ENCODE measurements at regions not wholly inside any gene's neighbourhood (a gene's known extent, or its start where the extent isn't known, plus 50 kb on each side); places are given as distances from the start of the nearest gene placed in this dataset.

- CTCF ChIA-PET, result no interaction called here
- H3K4me3 ChIP-seq (ENCODE audit: low read depth, low read length), result no peak overlapping the region
- H3K9me3 ChIP-seq (ENCODE audit: control insufficient read depth, insufficient read depth, low read depth, low read length), result no peaks in the 10 kb centered on the region
- no peaks in the 10 kb centered on the region for H3K36me3 ChIP-seq (ENCODE audit: control insufficient read depth in 2 of 2, insufficient read depth in 1 of 2, low read length in 2 of 2)
- H3K4me1 ChIP-seq (ENCODE audit: control insufficient read depth, insufficient read depth, low read length), result no peaks in the 10 kb centered on the region
- TF ChIP-seq ZNF16 (tag by site-specific recombination; IDR thresholded peaks at IDR 0.05; ENCODE audit: low read depth) (no peak), ZNF266 (tag by site-specific recombination; IDR thresholded peaks at IDR 0.05; ENCODE audit: low read depth) (no peak), HOXA7 (CRISPR knock-in tag; IDR thresholded peaks at IDR 0.05; ENCODE audit: borderline replicate concordance) (no peak), ZNF501 (tag by site-specific recombination; IDR thresholded peaks at IDR 0.05) (no peak), ZNF157 (tag by site-specific recombination; IDR thresholded peaks at IDR 0.05) (no peak), OSR2 (tag by site-specific recombination; IDR thresholded peaks at IDR 0.05) (no peak), ZNF747 (tag by site-specific recombination; IDR thresholded peaks at IDR 0.05) (no peak), KLF1 (tag by site-specific recombination; IDR thresholded peaks at IDR 0.05) (no peak), ZEB2 (tag by site-specific recombination; IDR thresholded peaks at IDR 0.05) (no peak), ZNF843 (tag by site-specific recombination; IDR thresholded peaks at IDR 0.05) (no peak), ZNF830 (tag by site-specific recombination; IDR thresholded peaks at IDR 0.05; ENCODE audit: low read depth) (no peak), ZSCAN30 (tag by site-specific recombination; IDR thresholded peaks at IDR 0.05) (no peak), ZNF704 (tag by site-specific recombination; IDR thresholded peaks at IDR 0.05) (no peak), ZNF514 (tag by site-specific recombination; IDR thresholded peaks at IDR 0.05) (no peak), PATZ1 (tag by site-specific recombination; IDR thresholded peaks at IDR 0.05) (no peak), ZNF174 (tag by site-specific recombination; IDR thresholded peaks at IDR 0.05) (no peak), ZNF146 (tag by site-specific recombination; IDR thresholded peaks at IDR 0.05) (no peak)
- TF ChIP-seq, protein P1, sequence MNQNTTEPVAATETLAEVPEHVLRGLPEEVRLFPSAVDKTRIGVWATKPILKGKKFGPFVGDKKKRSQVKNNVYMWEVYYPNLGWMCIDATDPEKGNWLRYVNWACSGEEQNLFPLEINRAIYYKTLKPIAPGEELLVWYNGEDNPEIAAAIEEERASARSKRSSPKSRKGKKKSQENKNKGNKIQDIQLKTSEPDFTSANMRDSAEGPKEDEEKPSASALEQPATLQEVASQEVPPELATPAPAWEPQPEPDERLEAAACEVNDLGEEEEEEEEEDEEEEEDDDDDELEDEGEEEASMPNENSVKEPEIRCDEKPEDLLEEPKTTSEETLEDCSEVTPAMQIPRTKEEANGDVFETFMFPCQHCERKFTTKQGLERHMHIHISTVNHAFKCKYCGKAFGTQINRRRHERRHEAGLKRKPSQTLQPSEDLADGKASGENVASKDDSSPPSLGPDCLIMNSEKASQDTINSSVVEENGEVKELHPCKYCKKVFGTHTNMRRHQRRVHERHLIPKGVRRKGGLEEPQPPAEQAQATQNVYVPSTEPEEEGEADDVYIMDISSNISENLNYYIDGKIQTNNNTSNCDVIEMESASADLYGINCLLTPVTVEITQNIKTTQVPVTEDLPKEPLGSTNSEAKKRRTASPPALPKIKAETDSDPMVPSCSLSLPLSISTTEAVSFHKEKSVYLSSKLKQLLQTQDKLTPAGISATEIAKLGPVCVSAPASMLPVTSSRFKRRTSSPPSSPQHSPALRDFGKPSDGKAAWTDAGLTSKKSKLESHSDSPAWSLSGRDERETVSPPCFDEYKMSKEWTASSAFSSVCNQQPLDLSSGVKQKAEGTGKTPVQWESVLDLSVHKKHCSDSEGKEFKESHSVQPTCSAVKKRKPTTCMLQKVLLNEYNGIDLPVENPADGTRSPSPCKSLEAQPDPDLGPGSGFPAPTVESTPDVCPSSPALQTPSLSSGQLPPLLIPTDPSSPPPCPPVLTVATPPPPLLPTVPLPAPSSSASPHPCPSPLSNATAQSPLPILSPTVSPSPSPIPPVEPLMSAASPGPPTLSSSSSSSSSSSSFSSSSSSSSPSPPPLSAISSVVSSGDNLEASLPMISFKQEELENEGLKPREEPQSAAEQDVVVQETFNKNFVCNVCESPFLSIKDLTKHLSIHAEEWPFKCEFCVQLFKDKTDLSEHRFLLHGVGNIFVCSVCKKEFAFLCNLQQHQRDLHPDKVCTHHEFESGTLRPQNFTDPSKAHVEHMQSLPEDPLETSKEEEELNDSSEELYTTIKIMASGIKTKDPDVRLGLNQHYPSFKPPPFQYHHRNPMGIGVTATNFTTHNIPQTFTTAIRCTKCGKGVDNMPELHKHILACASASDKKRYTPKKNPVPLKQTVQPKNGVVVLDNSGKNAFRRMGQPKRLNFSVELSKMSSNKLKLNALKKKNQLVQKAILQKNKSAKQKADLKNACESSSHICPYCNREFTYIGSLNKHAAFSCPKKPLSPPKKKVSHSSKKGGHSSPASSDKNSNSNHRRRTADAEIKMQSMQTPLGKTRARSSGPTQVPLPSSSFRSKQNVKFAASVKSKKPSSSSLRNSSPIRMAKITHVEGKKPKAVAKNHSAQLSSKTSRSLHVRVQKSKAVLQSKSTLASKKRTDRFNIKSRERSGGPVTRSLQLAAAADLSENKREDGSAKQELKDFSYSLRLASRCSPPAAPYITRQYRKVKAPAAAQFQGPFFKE (tag by site-specific recombination; IDR thresholded peaks at IDR 0.05; ENCODE audit: borderline replicate concordance), result no peak
- no peak overlapping the region for H3K27ac ChIP-seq (ENCODE audit: extremely low read depth, low read depth, low read length)
- POLR2A ChIA-PET, result no interaction called here
Observed at GRCh38 chr3:87873136-87873535, 185.7 kb downstream of the CGGBP1 start.

DNA sequence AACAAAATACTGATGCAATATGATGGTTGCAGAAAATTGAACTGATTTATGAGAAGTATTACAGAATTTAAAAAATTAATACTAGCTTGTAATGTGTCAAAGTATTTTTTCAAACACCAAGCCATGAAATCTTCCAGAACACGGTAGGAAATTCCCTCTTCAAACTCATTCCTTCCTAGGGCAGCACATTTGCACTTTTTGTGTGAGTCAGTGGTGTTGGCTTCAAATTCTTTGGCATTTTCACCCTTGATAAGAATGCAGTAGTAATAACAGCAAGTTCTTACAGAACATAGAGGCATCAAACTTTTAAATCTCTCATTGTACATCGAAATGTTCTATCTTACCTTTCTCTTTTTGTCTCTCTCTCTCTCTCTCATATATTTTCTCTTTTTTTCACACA, 191.8 kb downstream of the CGGBP1 start:
- Histone ChIP-seq H3K9me3 (ENCODE audit: control insufficient read depth, insufficient read depth, low read depth, low read length) (no peaks in the 10 kb centered on the region), H3K4me1 (ENCODE audit: control insufficient read depth, insufficient read depth, low read length) (no peaks in the 10 kb centered on the region), H3K4me3 (ENCODE audit: low read depth, low read length) (no peak overlapping the region), H3K27ac (ENCODE audit: extremely low read depth, low read depth, low read length) (no peak overlapping the region), H3K36me3 (ENCODE audit: control insufficient read depth in 2 of 2, insufficient read depth in 1 of 2, low read length in 2 of 2) (no peaks in the 10 kb centered on the region)
- ChIA-PET POLR2A (no interaction called here), CTCF (interaction anchor here (0.6 kb wide), 1 partner anchor 19 kb away, joined by 3 read pairs; no protein-coding TSS in a partner anchor)
- TF ChIP-seq ZNF24 (tag by site-specific recombination; IDR thresholded peaks at IDR 0.05), result no peak
- TF ChIP-seq ZSCAN23 (tag by site-specific recombination; IDR thresholded peaks at IDR 0.05), result no peak
- TF ChIP-seq ZNF707 (tag by site-specific recombination; IDR thresholded peaks at IDR 0.05), result no peak
- no peak for TF ChIP-seq HOXD13 (CRISPR knock-in tag; IDR thresholded peaks at IDR 0.05; ENCODE audit: borderline replicate concordance)
- TF ChIP-seq, protein P2, sequence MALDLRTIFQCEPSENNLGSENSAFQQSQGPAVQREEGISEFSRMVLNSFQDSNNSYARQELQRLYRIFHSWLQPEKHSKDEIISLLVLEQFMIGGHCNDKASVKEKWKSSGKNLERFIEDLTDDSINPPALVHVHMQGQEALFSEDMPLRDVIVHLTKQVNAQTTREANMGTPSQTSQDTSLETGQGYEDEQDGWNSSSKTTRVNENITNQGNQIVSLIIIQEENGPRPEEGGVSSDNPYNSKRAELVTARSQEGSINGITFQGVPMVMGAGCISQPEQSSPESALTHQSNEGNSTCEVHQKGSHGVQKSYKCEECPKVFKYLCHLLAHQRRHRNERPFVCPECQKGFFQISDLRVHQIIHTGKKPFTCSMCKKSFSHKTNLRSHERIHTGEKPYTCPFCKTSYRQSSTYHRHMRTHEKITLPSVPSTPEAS (tag by site-specific recombination; IDR thresholded peaks at IDR 0.05), result no peak
- TF ChIP-seq ZBTB1 (tag by site-specific recombination; IDR thresholded peaks at IDR 0.05), result no peak
- TF ChIP-seq ZNF555 (tag by site-specific recombination; conservative IDR thresholded peaks at IDR 0.05), result no peak
- no peak for TF ChIP-seq ZNF2 (tag by site-specific recombination; IDR thresholded peaks at IDR 0.05)
- no peak for TF ChIP-seq ZNF530 (tag by site-specific recombination; IDR thresholded peaks at IDR 0.05; ENCODE audit: low read depth)
- TF ChIP-seq FEZF1 (tag by site-specific recombination; IDR thresholded peaks at IDR 0.05), result no peak
- TF ChIP-seq ZNF248 (tag by site-specific recombination; IDR thresholded peaks at IDR 0.05), result no peak

All from HEK293 (cell line).